ENCODE measurements at regions not wholly inside any gene's neighbourhood (a gene's known extent, or its start where the extent isn't known, plus 50 kb on each side); places are given as distances from the start of the nearest gene placed in this dataset.

GRCh38 chr1:200307755-200308066 is 102.1 kb downstream of the ZNF281 start:
- TF ChIP-seq POLR2A (IDR thresholded peaks at IDR 0.05) = no peak
- TF ChIP-seq, protein P1, sequence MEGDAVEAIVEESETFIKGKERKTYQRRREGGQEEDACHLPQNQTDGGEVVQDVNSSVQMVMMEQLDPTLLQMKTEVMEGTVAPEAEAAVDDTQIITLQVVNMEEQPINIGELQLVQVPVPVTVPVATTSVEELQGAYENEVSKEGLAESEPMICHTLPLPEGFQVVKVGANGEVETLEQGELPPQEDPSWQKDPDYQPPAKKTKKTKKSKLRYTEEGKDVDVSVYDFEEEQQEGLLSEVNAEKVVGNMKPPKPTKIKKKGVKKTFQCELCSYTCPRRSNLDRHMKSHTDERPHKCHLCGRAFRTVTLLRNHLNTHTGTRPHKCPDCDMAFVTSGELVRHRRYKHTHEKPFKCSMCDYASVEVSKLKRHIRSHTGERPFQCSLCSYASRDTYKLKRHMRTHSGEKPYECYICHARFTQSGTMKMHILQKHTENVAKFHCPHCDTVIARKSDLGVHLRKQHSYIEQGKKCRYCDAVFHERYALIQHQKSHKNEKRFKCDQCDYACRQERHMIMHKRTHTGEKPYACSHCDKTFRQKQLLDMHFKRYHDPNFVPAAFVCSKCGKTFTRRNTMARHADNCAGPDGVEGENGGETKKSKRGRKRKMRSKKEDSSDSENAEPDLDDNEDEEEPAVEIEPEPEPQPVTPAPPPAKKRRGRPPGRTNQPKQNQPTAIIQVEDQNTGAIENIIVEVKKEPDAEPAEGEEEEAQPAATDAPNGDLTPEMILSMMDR (IDR thresholded peaks at IDR 0.05) = no peak

Data from right lobe of liver (tissue), 4 donors.